ENCODE measurements at regions not wholly inside any gene's neighbourhood (a gene's known extent, or its start where the extent isn't known, plus 50 kb on each side); places are given as distances from the start of the nearest gene placed in this dataset.

GRCh38 chr12:67541625-67541991 is 106.9 kb upstream of the DYRK2 start:
- H3K79me1 ChIP-seq (ENCODE audit: low read depth in 1 of 2, low read length in 2 of 2): no peaks in the 10 kb centered on the region
- no peak overlapping the region for H2BK20ac ChIP-seq (ENCODE audit: low read depth, low read length)
- H4K5ac ChIP-seq (ENCODE audit: low read depth, low read length): no peak overlapping the region
- H3K36me3 ChIP-seq (ENCODE audit: control insufficient read depth, insufficient read depth, low read length): no peaks in the 10 kb centered on the region
- H3K9me3 ChIP-seq (ENCODE audit: control insufficient read depth, insufficient read depth, low read length): no peaks in the 10 kb centered on the region
- H2AK9ac ChIP-seq (replicated peaks; ENCODE audit: low read depth, low read length, poor library complexity): no peak overlapping the region
- 0 to 100% methylated on average over 1 to 2 of the region's 3 CpGs for WGBS, 2 experiments (ENCODE audit: extremely low coverage in 2 of 2, insufficient read length in 1 of 2)
- no peaks in the 10 kb centered on the region for H3K9me1 ChIP-seq (ENCODE audit: insufficient read depth, low read length)
- H2BK15ac ChIP-seq (ENCODE audit: low read depth, low read length): no peak overlapping the region
- no peak overlapping the region for H3K4me2 ChIP-seq (ENCODE audit: low read depth, low read length)
- H3K14ac ChIP-seq (replicated peaks; ENCODE audit: low read depth, low read length): no peak overlapping the region
- no peak overlapping the region for H4K91ac ChIP-seq (ENCODE audit: insufficient read depth, low read depth, low read length)
- no peak overlapping the region for H3K4ac ChIP-seq (ENCODE audit: low read depth, low read length)
- H2AK5ac ChIP-seq (ENCODE audit: low read depth, low read length): no peak overlapping the region
- dilution Hi-C loops (cut with HindIII; ENCODE audit: low sequenced_read_pairs, unreplicated experiment) (no loop called here), intact Hi-C loops (cut with micrococcal nuclease) (loop anchor here (10.0 kb wide), 1 partner anchor 1003 kb away; no protein-coding TSS in a partner anchor), in situ Hi-C loops (cut with MboI; ENCODE audit: low sequenced_read_pairs) (no loop called here)
- ChIA-PET POLR2A (ENCODE audit: unreplicated experiment) (no interaction called here), CTCF (no interaction called here)
- ATAC-seq (ENCODE audit: low read depth): no peak
- no peak overlapping the region for H3K4me3 ChIP-seq (ENCODE audit: insufficient read depth, low read depth, low read length)
- no TSS peak for BruUV-seq (replicated peaks)
- no peaks in the 10 kb centered on the region for H3K4me1 ChIP-seq (ENCODE audit: control insufficient read depth, insufficient read depth, low read length)
- H3K18ac ChIP-seq (ENCODE audit: low read depth, low read length): no peak overlapping the region
- no peak for DNase-seq
- H4K8ac ChIP-seq (ENCODE audit: low read depth in 2 of 2, low read length in 2 of 2): no peak overlapping the region
- no peaks in the 10 kb centered on the region for H4K20me1 ChIP-seq (ENCODE audit: insufficient read depth, low read length)
- no peak overlapping the region for H3K9ac ChIP-seq (ENCODE audit: low read depth, low read length)
- TF ChIP-seq CHD1 (IDR thresholded peaks at IDR 0.05; ENCODE audit: low read depth, low read length) (no peak), USF2 (IDR thresholded peaks at IDR 0.05; ENCODE audit: low read depth, low read length) (no peak), RFX5 (IDR thresholded peaks at IDR 0.05; ENCODE audit: low read depth, low read length) (no peak), RAD21 (IDR thresholded peaks at IDR 0.05; ENCODE audit: low read length) (no peak)
- no peak overlapping the region for H2BK5ac ChIP-seq (ENCODE audit: low read depth, low read length, poor library complexity, severe bottlenecking)
- no peak overlapping the region for H3K23ac ChIP-seq (ENCODE audit: low read depth, low read length)
- H3K27ac ChIP-seq (ENCODE audit: insufficient read depth, low read length): no peak overlapping the region
- no peak overlapping the region for H2AFZ ChIP-seq (replicated peaks; ENCODE audit: low read length, poor library complexity)
- no peak overlapping the region for H2BK120ac ChIP-seq (ENCODE audit: low read depth, low read length)
- peaks cover 12% of the 10 kb centered on the region for H3K27me3 ChIP-seq (ENCODE audit: control insufficient read depth, insufficient read depth, low read length)
- H3K56ac ChIP-seq (ENCODE audit: extremely low read depth, insufficient read depth, low read length): no peak overlapping the region
